Naive thymus-derived CD4-positive, alpha-beta T cell (primary cell): ENCODE measurements at regions not wholly inside any gene's neighbourhood (a gene's known extent, or its start where the extent isn't known, plus 50 kb on each side); places are given as distances from the start of the nearest gene placed in this dataset.

Experiments used
- ATAC-seq: fragments of 150-1000 bp; cut with Tn5 transposase; 2 replicates; pipeline ENCODE4 v1.10.0; 2021; ENCODE audit warnings: mild to moderate bottlenecking, moderate library complexity
- CTCF ChIA-PET: fragments of 350-600 bp; sonication (Branson Sonifier 250); formaldehyde crosslinking; loops from one replicate; lab custom pipeline; 2021; ENCODE audit warnings: antibody characterized with exemption; lab: Charles Lee
- POLR2A ChIA-PET: fragments of 350-600 bp; sonication (Branson Sonifier 250); formaldehyde crosslinking; loops from one replicate; lab custom pipeline; 2021; ENCODE audit warnings: antibody characterized with exemption, inconsistent platforms; lab: Charles Lee
- DNase-seq, 9 donors: peaks; one replicate each; pipeline versions ENCODE4 v3.0.0 to v3.0.0-alpha.2; 2020 to 2022; ENCODE audit warnings: mixed read lengths in 1 of 9
- H3K27ac ChIP-seq: one replicate; pipeline ENCODE4 v1.7.0; 2013; ENCODE audit warnings: mild to moderate bottlenecking, low read depth, low read length, moderate library complexity
- H3K27me3 ChIP-seq, 2 donors: one replicate each; pipeline ENCODE4 v1.7.0; 2013; ENCODE audit warnings: low read length in 2 of 2, mild to moderate bottlenecking in 2 of 2, moderate library complexity in 2 of 2; ENCODE audit not compliant: control insufficient read depth in 2 of 2, insufficient read depth in 2 of 2
- H3K36me3 ChIP-seq, 3 experiments: 1 replicate in 2 of 3; 2 replicates in 1 of 3; pipeline ENCODE4 v1.7.0; 2013; ENCODE audit warnings: low read length in 3 of 3, mild to moderate bottlenecking in 3 of 3, moderate library complexity in 1 of 3; ENCODE audit not compliant: insufficient read depth in 3 of 3, control insufficient read depth in 2 of 3
- H3K4me1 ChIP-seq, 2 donors: one replicate each; pipeline ENCODE4 v1.7.0; 2013; ENCODE audit warnings: low read length in 2 of 2, mild to moderate bottlenecking in 2 of 2, moderate library complexity in 1 of 2; ENCODE audit not compliant: control insufficient read depth in 2 of 2, insufficient read depth in 2 of 2
- H3K4me3 ChIP-seq: 2 replicates; pipeline ENCODE4 v1.7.0; 2013; ENCODE audit warnings: mild to moderate bottlenecking, low read length
- H3K9me3 ChIP-seq, 3 experiments: 1 replicate in 2 of 3; 2 replicates in 1 of 3; pipeline ENCODE4 v1.7.0; 2013; ENCODE audit warnings: low read length in 3 of 3; ENCODE audit not compliant: control insufficient read depth in 2 of 3
- H3K27ac Mint-ChIP-seq, 9 donors: one replicate each; pipeline ENCODE4 v1.8.0; 2020 to 2022; ENCODE audit warnings: mixed read lengths in 9 of 9, mild to moderate bottlenecking in 8 of 9, moderate library complexity in 5 of 9, inconsistent platforms in 2 of 9
- H3K27me3 Mint-ChIP-seq, 5 donors: one replicate each; pipeline ENCODE4 v1.8.0; 2021 to 2022; ENCODE audit warnings: mixed read lengths in 5 of 5, mild to moderate bottlenecking in 1 of 5
- H3K36me3 Mint-ChIP-seq, 5 donors: one replicate each; pipeline ENCODE4 v1.8.0; 2020 to 2022; ENCODE audit warnings: mixed read lengths in 5 of 5, mild to moderate bottlenecking in 3 of 5, inconsistent platforms in 1 of 5
- H3K4me1 Mint-ChIP-seq, 7 donors: one replicate each; pipeline ENCODE4 v1.8.0; 2020 to 2022; ENCODE audit warnings: mixed read lengths in 7 of 7, mild to moderate bottlenecking in 3 of 7, inconsistent platforms in 1 of 7
- H3K4me3 Mint-ChIP-seq, 10 donors: one replicate each; pipeline ENCODE4 v1.8.0; 2020 to 2022; ENCODE audit warnings: mild to moderate bottlenecking in 10 of 10, mixed read lengths in 10 of 10, moderate library complexity in 6 of 10, inconsistent platforms in 2 of 10
- H3K9me3 Mint-ChIP-seq, 11 donors: one replicate each; pipeline ENCODE4 v1.8.0; 2020 to 2022; ENCODE audit warnings: mixed read lengths in 11 of 11, mild to moderate bottlenecking in 4 of 11, inconsistent platforms in 1 of 11, moderate library complexity in 1 of 11
- intact Hi-C, 2 donors: fragments of 100-400 bp; cut with micrococcal nuclease; formaldehyde crosslinking; loops; one replicate each; pipeline ENCODE4 v1.15.1; 2023

- H3K27me3 Mint-ChIP-seq = no peaks in the 10 kb centered on the region
Measured at GRCh38 chr6:80676386-80676785, 569.9 kb downstream of the BCKDHB start.

GRCh38 chr6:80674669-80675068 lies 568.2 kb downstream of the BCKDHB start:
- Histone ChIP-seq H3K9me3 (no peaks in the 10 kb centered on the region), H3K27ac (no peak overlapping the region), H3K27me3 (no peaks in the 10 kb centered on the region), H3K4me1 (no peaks in the 10 kb centered on the region), H3K4me3 (no peak overlapping the region), H3K36me3 (no peaks in the 10 kb centered on the region)
- ChIA-PET CTCF (no interaction called here), POLR2A (no interaction called here)
- H3K4me3 Mint-ChIP-seq = no peak overlapping the region
- H3K27me3 Mint-ChIP-seq = peaks cover 0 to 5% (median 0%) of the 10 kb centered on the region in 5 donors
- no peaks in the 10 kb centered on the region for H3K4me1 Mint-ChIP-seq
- DNase-seq (no peak), ATAC-seq (no peak)
- peaks cover 0 to 8% (median 0%) of the 10 kb centered on the region in 11 donors for H3K9me3 Mint-ChIP-seq
- intact Hi-C loops = no loop called here
- H3K27ac Mint-ChIP-seq = no peak overlapping the region
- no peaks in the 10 kb centered on the region for H3K36me3 Mint-ChIP-seq

More at GRCh38 chr6:80676386-80676785, 569.9 kb downstream of the BCKDHB start:
- ChIA-PET POLR2A (no interaction called here), CTCF (no interaction called here)
- Histone ChIP-seq H3K27me3 (no peaks in the 10 kb centered on the region), H3K4me3 (no peak overlapping the region), H3K4me1 (no peaks in the 10 kb centered on the region), H3K9me3 (no peaks in the 10 kb centered on the region), H3K36me3 (no peaks in the 10 kb centered on the region), H3K27ac (no peak overlapping the region)
- Mint-ChIP-seq H3K9me3 (peaks cover 0 to 10% (median 0%) of the 10 kb centered on the region in 11 donors), H3K36me3 (no peaks in the 10 kb centered on the region), H3K4me1 (no peaks in the 10 kb centered on the region), H3K27ac (no peak overlapping the region), H3K4me3 (no peak overlapping the region)
- no peak for DNase-seq
- intact Hi-C loops = no loop called here
- ATAC-seq = no peak

- intact Hi-C loops = no loop called here
- DNase-seq (no peak), ATAC-seq (no peak)
- Histone ChIP-seq H3K4me3 (no peak overlapping the region), H3K36me3 (no peaks in the 10 kb centered on the region), H3K4me1 (no peaks in the 10 kb centered on the region), H3K9me3 (no peaks in the 10 kb centered on the region), H3K27me3 (no peaks in the 10 kb centered on the region), H3K27ac (no peak overlapping the region)
- Mint-ChIP-seq H3K27ac (no peak overlapping the region), H3K4me1 (no peaks in the 10 kb centered on the region), H3K36me3 (no peaks in the 10 kb centered on the region), H3K9me3 (peaks cover 0 to 8% (median 0%) of the 10 kb centered on the region in 11 donors), H3K27me3 (peaks cover 0 to 5% (median 0%) of the 10 kb centered on the region in 5 donors), H3K4me3 (no peak overlapping the region)
- CTCF ChIA-PET = no interaction called here
- POLR2A ChIA-PET = no interaction called here
Measured at GRCh38 chr6:80673367-80673766, 566.9 kb downstream of the BCKDHB start.

GRCh38 chr6:80667006-80667405 lies 560.5 kb downstream of the BCKDHB start:
- H3K4me1 Mint-ChIP-seq = no peaks in the 10 kb centered on the region
- Histone ChIP-seq H3K4me3 (no peak overlapping the region), H3K36me3 (no peaks in the 10 kb centered on the region), H3K27ac (no peak overlapping the region), H3K27me3 (no peaks in the 10 kb centered on the region), H3K4me1 (no peaks in the 10 kb centered on the region), H3K9me3 (no peaks in the 10 kb centered on the region)
- POLR2A ChIA-PET = no interaction called here
- peaks cover 0 to 5% (median 0%) of the 10 kb centered on the region in 5 donors for H3K27me3 Mint-ChIP-seq
- H3K27ac Mint-ChIP-seq = no peak overlapping the region
- DNase-seq (no peak), ATAC-seq (no peak)
- intact Hi-C loops = no loop called here
- H3K36me3 Mint-ChIP-seq = no peaks in the 10 kb centered on the region
- no peak overlapping the region for H3K4me3 Mint-ChIP-seq
- H3K9me3 Mint-ChIP-seq = peaks cover 0 to 6% (median 0%) of the 10 kb centered on the region in 11 donors
- CTCF ChIA-PET = no interaction called here

- DNase-seq (no peak), ATAC-seq (no peak)
- Histone ChIP-seq H3K4me1 (no peaks in the 10 kb centered on the region), H3K9me3 (no peaks in the 10 kb centered on the region), H3K27ac (no peak overlapping the region), H3K36me3 (no peaks in the 10 kb centered on the region), H3K27me3 (no peaks in the 10 kb centered on the region), H3K4me3 (no peak overlapping the region)
- Mint-ChIP-seq H3K27me3 (no peaks in the 10 kb centered on the region), H3K4me1 (no peaks in the 10 kb centered on the region), H3K27ac (no peak overlapping the region), H3K9me3 (peaks cover 0 to 5% (median 0%) of the 10 kb centered on the region in 11 donors), H3K4me3 (no peak overlapping the region), H3K36me3 (no peaks in the 10 kb centered on the region)
- POLR2A ChIA-PET = no interaction called here
- intact Hi-C loops = no loop called here
- CTCF ChIA-PET = no interaction called here
Measured at GRCh38 chr6:80658926-80659325, 552.5 kb downstream of the BCKDHB start.

GRCh38 chr6:80647156-80647555 lies 540.7 kb downstream of the BCKDHB start:
- CTCF ChIA-PET = no interaction called here

GRCh38 chr6:80643881-80644280 lies 537.4 kb downstream of the BCKDHB start:
- H3K4me1 ChIP-seq = no peaks in the 10 kb centered on the region
- CTCF ChIA-PET = no interaction called here
- POLR2A ChIA-PET = no interaction called here
- Mint-ChIP-seq H3K4me3 (no peak overlapping the region), H3K27me3 (peaks cover 0 to 3% (median 0%) of the 10 kb centered on the region in 5 donors), H3K36me3 (no peaks in the 10 kb centered on the region), H3K9me3 (peaks cover 0 to 6% (median 0%) of the 10 kb centered on the region in 11 donors), H3K27ac (no peak overlapping the region), H3K4me1 (no peaks in the 10 kb centered on the region)
- no peak for DNase-seq
- no peak overlapping the region for H3K27ac ChIP-seq
- no peaks in the 10 kb centered on the region for H3K36me3 ChIP-seq
- H3K9me3 ChIP-seq = no peaks in the 10 kb centered on the region
- intact Hi-C loops = no loop called here
- H3K27me3 ChIP-seq = no peaks in the 10 kb centered on the region
- H3K4me3 ChIP-seq = no peak overlapping the region
- no peak for ATAC-seq

More at GRCh38 chr6:80647156-80647555, 540.7 kb downstream of the BCKDHB start:
- H3K27ac Mint-ChIP-seq = no peak overlapping the region
- H3K36me3 Mint-ChIP-seq = no peaks in the 10 kb centered on the region
- POLR2A ChIA-PET = no interaction called here
- H3K9me3 Mint-ChIP-seq = peaks cover 0 to 13% (median 3%) of the 10 kb centered on the region in 11 donors
- Histone ChIP-seq H3K36me3 (no peaks in the 10 kb centered on the region), H3K9me3 (no peaks in the 10 kb centered on the region), H3K27me3 (no peaks in the 10 kb centered on the region), H3K27ac (no peak overlapping the region), H3K4me3 (no peak overlapping the region), H3K4me1 (no peaks in the 10 kb centered on the region)
- no peaks in the 10 kb centered on the region for H3K4me1 Mint-ChIP-seq
- H3K4me3 Mint-ChIP-seq = no peak overlapping the region
- ATAC-seq (no peak), DNase-seq (no peak)
- peaks cover 0 to 4% (median 0%) of the 10 kb centered on the region in 5 donors for H3K27me3 Mint-ChIP-seq
- intact Hi-C loops = no loop called here
